Keratinocyte (primary cell): ENCODE measurements at regions not wholly inside any gene's neighbourhood (a gene's known extent, or its start where the extent isn't known, plus 50 kb on each side); places are given as distances from the start of the nearest gene placed in this dataset.
"Not testable (repeated sequence)": the region's sequence is repeated elsewhere in the genome, so short reads cannot be mapped to it uniquely, and the experiment has no call there.

ENCODE experiments used
- DNase-seq: peaks from one replicate; pipeline ENCODE4 v3.0.0-alpha.2; 2011; ENCODE audit warnings: low read depth, missing footprints, low spot score
- FAIRE-seq: peaks from 2 replicates; lab custom pipeline; 2011; peaks lifted over from hg19 to GRCh38; lab: Jason Lieb, UNC
- H2AFZ ChIP-seq: 2 replicates; pipeline ENCODE4 v1.6.0; 2012; ENCODE audit warnings: low read length, control low read depth, inconsistent platforms; ENCODE audit not compliant: control insufficient read depth
- H3K27ac ChIP-seq: 2 replicates; pipeline ENCODE4 v1.5.1; 2011; ENCODE audit warnings: low read length; ENCODE audit not compliant: control insufficient read depth, insufficient read depth
- H3K27me3 ChIP-seq: 3 replicates; pipeline ENCODE4 v1.6.0; 2011; ENCODE audit warnings: low read length; ENCODE audit not compliant: control insufficient read depth, insufficient read depth; ENCODE audit errors: extremely low read depth
- H3K36me3 ChIP-seq, 2 experiments: 2 replicates in 1 of 2; 3 replicates in 1 of 2; pipeline ENCODE4 v1.5.1; 2011; ENCODE audit warnings: low read length in 2 of 2, mild to moderate bottlenecking in 1 of 2; ENCODE audit not compliant: control insufficient read depth in 2 of 2, insufficient read depth in 2 of 2; ENCODE audit errors: extremely low read depth in 1 of 2
- H3K4me1 ChIP-seq: 3 replicates; pipeline ENCODE4 v1.5.1; 2011; ENCODE audit warnings: low read length; ENCODE audit not compliant: control insufficient read depth, insufficient read depth; ENCODE audit errors: extremely low read depth
- H3K4me2 ChIP-seq: 3 replicates; pipeline ENCODE4 v1.6.0; 2011; ENCODE audit warnings: low read depth, low read length; ENCODE audit not compliant: control insufficient read depth, insufficient read depth; ENCODE audit errors: extremely low read depth
- H3K4me3 ChIP-seq, 3 experiments: fragments of 200-600 bp in 1 of 3; sonication (generic) in 1 of 3; 2 replicates in 2 of 3; 3 replicates in 1 of 3; pipeline ENCODE4 v1.5.1; 2011 to 2016; ENCODE audit warnings: low read length in 3 of 3, mild to moderate bottlenecking in 3 of 3, control low read depth in 2 of 3, inconsistent platforms in 1 of 3, low read depth in 1 of 3, mixed read lengths in 1 of 3, mixed run types in 1 of 3, moderate library complexity in 1 of 3; ENCODE audit not compliant: control insufficient read depth in 2 of 3, insufficient read depth in 2 of 3; ENCODE audit errors: extremely low read depth in 1 of 3
- H3K79me2 ChIP-seq: 2 replicates; pipeline ENCODE4 v1.6.0; 2012; ENCODE audit warnings: low read length; ENCODE audit not compliant: control insufficient read depth, insufficient read depth
- H3K9ac ChIP-seq: 3 replicates; pipeline ENCODE4 v1.6.0; 2011; ENCODE audit warnings: low read length; ENCODE audit not compliant: control insufficient read depth, insufficient read depth; ENCODE audit errors: extremely low read depth
- H3K9me1 ChIP-seq: 3 replicates; pipeline ENCODE4 v1.6.0; 2011; ENCODE audit warnings: low read length; ENCODE audit not compliant: control insufficient read depth, insufficient read depth; ENCODE audit errors: extremely low read depth
- H3K9me3 ChIP-seq: 2 replicates; pipeline ENCODE4 v1.5.1; 2012; ENCODE audit warnings: low read depth, low read length; ENCODE audit not compliant: control insufficient read depth
- H4K20me1 ChIP-seq: 3 replicates; pipeline ENCODE4 v1.6.0; 2011; ENCODE audit warnings: low read length; ENCODE audit not compliant: control insufficient read depth, insufficient read depth; ENCODE audit errors: extremely low read depth
- EZH2 ChIP-seq: IDR thresholded peaks from one replicate; pipeline ENCODE4 v1.6.1; 2012; ENCODE audit warnings: inconsistent platforms, mild to moderate bottlenecking, low read length, moderate library complexity
- dilution Hi-C: fragments of 300-500 bp; cut with MboI; formaldehyde crosslinking; loops from one replicate; pipeline ENCODE4 v1.7.0; 2020; ENCODE audit warnings: low sequenced_read_pairs; ENCODE audit not compliant: extremely low pct_ligation_motif_present
- TF ChIP-seq, protein P1 (sequence below), 3 experiments: IDR thresholded peaks in 1 of 3; conservative IDR thresholded peaks in 1 of 3; optimal IDR thresholded peaks in 1 of 3; 2 replicates in 2 of 3; 3 replicates in 1 of 3; pipeline versions ENCODE3 to v1.5.1; 2011; ENCODE audit warnings: low read length in 3 of 3, mild to moderate bottlenecking in 3 of 3, moderate library complexity in 2 of 3, control low read depth in 1 of 3, inconsistent platforms in 1 of 3; ENCODE audit not compliant: insufficient read depth in 2 of 3; ENCODE audit errors: extremely low read depth in 1 of 3

GRCh38 chr17:14724770-14725169 lies 423.9 kb downstream of the HS3ST3B1 start:
- H3K9ac ChIP-seq, result no peak overlapping the region
- no peak overlapping the region for H2AFZ ChIP-seq
- no peaks in the 10 kb centered on the region for H3K4me1 ChIP-seq
- H3K79me2 ChIP-seq, result no peaks in the 10 kb centered on the region
- no peak overlapping the region for H3K4me3 ChIP-seq
- dilution Hi-C loops, result no loop called here
- FAIRE-seq (no peak), DNase-seq (no peak)
- H3K36me3 ChIP-seq, result no peaks in the 10 kb centered on the region
- no peaks in the 10 kb centered on the region for H4K20me1 ChIP-seq
- no peaks in the 10 kb centered on the region for H3K27me3 ChIP-seq
- no peaks in the 10 kb centered on the region for H3K9me3 ChIP-seq
- no peak for TF ChIP-seq EZH2
- TF ChIP-seq, protein P1, sequence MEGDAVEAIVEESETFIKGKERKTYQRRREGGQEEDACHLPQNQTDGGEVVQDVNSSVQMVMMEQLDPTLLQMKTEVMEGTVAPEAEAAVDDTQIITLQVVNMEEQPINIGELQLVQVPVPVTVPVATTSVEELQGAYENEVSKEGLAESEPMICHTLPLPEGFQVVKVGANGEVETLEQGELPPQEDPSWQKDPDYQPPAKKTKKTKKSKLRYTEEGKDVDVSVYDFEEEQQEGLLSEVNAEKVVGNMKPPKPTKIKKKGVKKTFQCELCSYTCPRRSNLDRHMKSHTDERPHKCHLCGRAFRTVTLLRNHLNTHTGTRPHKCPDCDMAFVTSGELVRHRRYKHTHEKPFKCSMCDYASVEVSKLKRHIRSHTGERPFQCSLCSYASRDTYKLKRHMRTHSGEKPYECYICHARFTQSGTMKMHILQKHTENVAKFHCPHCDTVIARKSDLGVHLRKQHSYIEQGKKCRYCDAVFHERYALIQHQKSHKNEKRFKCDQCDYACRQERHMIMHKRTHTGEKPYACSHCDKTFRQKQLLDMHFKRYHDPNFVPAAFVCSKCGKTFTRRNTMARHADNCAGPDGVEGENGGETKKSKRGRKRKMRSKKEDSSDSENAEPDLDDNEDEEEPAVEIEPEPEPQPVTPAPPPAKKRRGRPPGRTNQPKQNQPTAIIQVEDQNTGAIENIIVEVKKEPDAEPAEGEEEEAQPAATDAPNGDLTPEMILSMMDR (optimal IDR thresholded peaks at IDR 0.05 in 1 of 3, IDR thresholded peaks at IDR 0.05 in 1 of 3, conservative IDR thresholded peaks at IDR 0.05 in 1 of 3; ENCODE audit: extremely low read depth in 1 of 3, insufficient read depth in 2 of 3, low read length in 3 of 3), result no peak
- H3K4me2 ChIP-seq, result no peak overlapping the region
- H3K27ac ChIP-seq, result no peak overlapping the region
- H3K9me1 ChIP-seq, result no peaks in the 10 kb centered on the region

- FAIRE-seq, H3K27ac ChIP-seq, H3K4me1 ChIP-seq, H3K9ac ChIP-seq, H3K36me3 ChIP-seq, H3K79me2 ChIP-seq, H3K9me1 ChIP-seq, H4K20me1 ChIP-seq, H3K4me3 ChIP-seq, dilution Hi-C loops, H3K4me2 ChIP-seq, H3K27me3 ChIP-seq, H2AFZ ChIP-seq, H3K9me3 ChIP-seq, DNase-seq: not testable (repeated sequence)
These were observed 422.5 kb downstream of the HS3ST3B1 start for GRCh38 chr17:14723349-14723748.

- no peak for DNase-seq
- Histone ChIP-seq H3K27me3 (no peaks in the 10 kb centered on the region), H3K4me2 (no peak overlapping the region), H3K27ac (no peak overlapping the region), H3K9ac (no peak overlapping the region), H3K9me3 (no peaks in the 10 kb centered on the region), H2AFZ (no peak overlapping the region), H3K79me2 (no peaks in the 10 kb centered on the region), H3K4me1 (no peaks in the 10 kb centered on the region), H3K36me3 (no peaks in the 10 kb centered on the region), H3K4me3 (no peak overlapping the region), H4K20me1 (no peaks in the 10 kb centered on the region), H3K9me1 (no peaks in the 10 kb centered on the region)
- TF ChIP-seq EZH2, result no peak
- TF ChIP-seq, protein P1 (optimal IDR thresholded peaks at IDR 0.05 in 1 of 3, IDR thresholded peaks at IDR 0.05 in 1 of 3, conservative IDR thresholded peaks at IDR 0.05 in 1 of 3; ENCODE audit: extremely low read depth in 1 of 3, insufficient read depth in 2 of 3, low read length in 3 of 3), result no peak
- dilution Hi-C loops, result no loop called here
- no peak for FAIRE-seq
These were observed 419.1 kb downstream of the HS3ST3B1 start for GRCh38 chr17:14719942-14720341.
